Uterus (tissue), 3 donors: ENCODE measurements at regions not wholly inside any gene's neighbourhood (a gene's known extent, or its start where the extent isn't known, plus 50 kb on each side); places are given as distances from the start of the nearest gene placed in this dataset.

Experiments
- DNase-seq, 2 donors: peaks; one replicate each; pipeline ENCODE4 v3.0.0-alpha.2; 2019 to 2020
- H3K27ac ChIP-seq, 2 donors: fragments of 200-600 bp; sonication (generic); 1 replicate in 1 of 2; 2 replicates in 1 of 2; pipeline ENCODE4 v1.5.1; 2016 to 2018
- H3K27me3 ChIP-seq, 2 donors: fragments of 200-600 bp; sonication (generic); one replicate each; pipeline ENCODE4 v1.5.1; 2018 to 2019; ENCODE audit warnings: control low read depth in 1 of 2
- H3K36me3 ChIP-seq, 2 donors: fragments of 200-600 bp; sonication (generic); one replicate each; pipeline ENCODE4 v1.5.1; 2019; ENCODE audit warnings: control low read depth in 1 of 2
- H3K4me1 ChIP-seq, 2 donors: fragments of 200-600 bp; sonication (generic); one replicate each; pipeline ENCODE4 v1.5.1; 2018 to 2019; ENCODE audit warnings: control low read depth in 1 of 2
- H3K4me3 ChIP-seq, 2 donors: fragments of 200-600 bp; sonication (generic); 1 replicate in 1 of 2; 2 replicates in 1 of 2; pipeline ENCODE4 v1.5.1; 2018 to 2019; ENCODE audit warnings: mild to moderate bottlenecking in 1 of 2
- H3K9me3 ChIP-seq, 2 donors: fragments of 200-600 bp; sonication (generic); one replicate each; pipeline ENCODE4 v1.5.1; 2019; ENCODE audit warnings: control low read depth in 1 of 2
- POLR2A ChIP-seq, 2 donors: fragments of 450-650 bp; IDR thresholded peaks; one replicate each; pipeline ENCODE4 v1.6.1; 2016; ENCODE audit warnings: antibody characterized with exemption in 2 of 2, mild to moderate bottlenecking in 1 of 2, moderate library complexity in 1 of 2
- intact Hi-C: fragments of 100-400 bp; cut with DNase I; formaldehyde crosslinking; loops from one replicate; pipeline ENCODE4 v1.15.1; 2023; ENCODE audit warnings: low total_unique reads
- TF ChIP-seq, protein P1 (sequence below), 4 experiments: fragments of 200-600 bp in 2 of 4; fragments of 450-650 bp in 2 of 4; sonication (generic) in 2 of 4; IDR thresholded peaks; one replicate each; pipeline ENCODE4 v1.5.1; 2016 to 2019; ENCODE audit warnings: antibody characterized with exemption in 4 of 4, mild to moderate bottlenecking in 2 of 4, moderate library complexity in 1 of 4
- donor health status: DM: yes; HTN: yes; CAD: no.

DNA sequence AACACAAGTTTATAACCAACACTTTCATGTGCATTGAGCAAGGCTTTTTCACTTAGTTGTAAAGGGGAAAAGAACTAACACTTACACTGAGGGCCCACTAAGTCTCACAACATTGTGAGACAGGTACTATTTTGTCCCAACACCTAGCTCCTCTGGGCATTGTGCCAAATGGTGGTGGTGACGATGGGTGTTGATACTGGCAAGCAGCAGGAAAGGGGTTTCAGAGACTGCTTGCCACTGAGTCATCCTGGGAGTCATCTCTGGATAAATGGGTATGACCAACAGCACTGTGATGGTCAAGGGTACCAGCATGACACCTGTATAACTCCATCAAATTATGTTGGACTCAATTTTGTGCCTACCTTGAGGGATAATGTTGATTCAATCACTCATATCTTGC lies 138.8 kb upstream of the ITGA6 start:
- H3K9me3 ChIP-seq: no peaks in the 10 kb centered on the region
- H3K4me3 ChIP-seq: no peak overlapping the region
- H3K27ac ChIP-seq: peak overlapping the region in 1 of 2 donors; percentile 62
- no peak for TF ChIP-seq POLR2A (IDR thresholded peaks at IDR 0.05)
- TF ChIP-seq, protein P1, sequence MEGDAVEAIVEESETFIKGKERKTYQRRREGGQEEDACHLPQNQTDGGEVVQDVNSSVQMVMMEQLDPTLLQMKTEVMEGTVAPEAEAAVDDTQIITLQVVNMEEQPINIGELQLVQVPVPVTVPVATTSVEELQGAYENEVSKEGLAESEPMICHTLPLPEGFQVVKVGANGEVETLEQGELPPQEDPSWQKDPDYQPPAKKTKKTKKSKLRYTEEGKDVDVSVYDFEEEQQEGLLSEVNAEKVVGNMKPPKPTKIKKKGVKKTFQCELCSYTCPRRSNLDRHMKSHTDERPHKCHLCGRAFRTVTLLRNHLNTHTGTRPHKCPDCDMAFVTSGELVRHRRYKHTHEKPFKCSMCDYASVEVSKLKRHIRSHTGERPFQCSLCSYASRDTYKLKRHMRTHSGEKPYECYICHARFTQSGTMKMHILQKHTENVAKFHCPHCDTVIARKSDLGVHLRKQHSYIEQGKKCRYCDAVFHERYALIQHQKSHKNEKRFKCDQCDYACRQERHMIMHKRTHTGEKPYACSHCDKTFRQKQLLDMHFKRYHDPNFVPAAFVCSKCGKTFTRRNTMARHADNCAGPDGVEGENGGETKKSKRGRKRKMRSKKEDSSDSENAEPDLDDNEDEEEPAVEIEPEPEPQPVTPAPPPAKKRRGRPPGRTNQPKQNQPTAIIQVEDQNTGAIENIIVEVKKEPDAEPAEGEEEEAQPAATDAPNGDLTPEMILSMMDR (IDR thresholded peaks at IDR 0.05): no peak
- peak in 1 of 2 donors; percentile 51 for DNase-seq
- intact Hi-C loops: no loop called here
- H3K4me1 ChIP-seq: no peaks in the 10 kb centered on the region
- no peaks in the 10 kb centered on the region for H3K27me3 ChIP-seq
- no peaks in the 10 kb centered on the region for H3K36me3 ChIP-seq

DNA sequence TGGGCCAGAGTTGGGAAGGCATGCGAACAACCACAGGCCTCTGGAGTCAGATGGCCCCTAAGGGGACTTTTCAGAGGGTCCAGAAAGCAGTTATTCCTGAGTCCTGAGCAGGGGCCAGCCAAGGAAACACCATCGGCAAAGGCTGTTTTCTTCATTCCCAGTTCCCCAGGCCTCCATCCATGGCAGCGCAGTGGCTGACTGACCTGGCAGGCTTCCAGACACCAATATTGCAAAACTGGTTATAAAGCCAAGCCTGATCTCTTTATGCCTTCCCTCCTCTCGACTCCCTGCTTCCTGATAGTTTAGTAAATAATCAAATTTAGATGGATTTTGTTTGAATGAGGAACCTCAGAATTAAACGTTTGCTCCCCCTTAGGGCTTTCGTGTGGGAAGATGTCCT lies 133.4 kb upstream of the ITGA6 start:
- Histone ChIP-seq H3K27ac (peak overlapping the region in 1 of 2 donors; percentile 73), H3K27me3 (no peaks in the 10 kb centered on the region), H3K4me3 (no peak overlapping the region), H3K9me3 (no peaks in the 10 kb centered on the region), H3K4me1 (peaks cover 0 to 5% of the 10 kb centered on the region in 2 donors), H3K36me3 (no peaks in the 10 kb centered on the region)
- intact Hi-C loops: no loop called here
- TF ChIP-seq POLR2A (IDR thresholded peaks at IDR 0.05): no peak
- TF ChIP-seq, protein P1 (IDR thresholded peaks at IDR 0.05): no peak
- peak; percentile 51 to 63 for DNase-seq

DNA sequence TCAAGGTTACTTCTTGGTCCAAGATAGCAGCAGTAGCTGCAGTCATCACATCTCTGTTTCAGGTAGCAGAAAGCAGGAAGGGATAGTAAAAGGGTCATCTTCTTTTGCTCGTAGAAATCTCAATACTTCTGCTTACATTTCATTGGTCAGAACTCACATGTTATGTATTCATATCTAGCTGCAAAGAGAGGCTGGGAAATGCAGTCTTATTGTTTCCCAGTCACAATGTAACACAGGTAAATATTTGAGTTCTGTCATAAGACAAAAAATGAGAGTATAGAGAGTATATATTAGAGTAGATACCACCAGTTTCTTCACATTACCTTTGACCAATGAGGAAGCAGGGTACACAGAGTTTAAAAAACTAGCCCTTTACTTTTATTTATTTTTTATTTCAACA lies 132.4 kb upstream of the ITGA6 start:
- no peak overlapping the region for H3K4me3 ChIP-seq
- peaks cover 0 to 5% of the 10 kb centered on the region in 2 donors for H3K4me1 ChIP-seq
- no peaks in the 10 kb centered on the region for H3K36me3 ChIP-seq
- intact Hi-C loops: no loop called here
- H3K27me3 ChIP-seq: no peaks in the 10 kb centered on the region
- TF ChIP-seq POLR2A (IDR thresholded peaks at IDR 0.05): no peak
- TF ChIP-seq, protein P1 (IDR thresholded peaks at IDR 0.05): no peak
- no peaks in the 10 kb centered on the region for H3K9me3 ChIP-seq
- H3K27ac ChIP-seq: no peak overlapping the region
- no peak for DNase-seq

DNA sequence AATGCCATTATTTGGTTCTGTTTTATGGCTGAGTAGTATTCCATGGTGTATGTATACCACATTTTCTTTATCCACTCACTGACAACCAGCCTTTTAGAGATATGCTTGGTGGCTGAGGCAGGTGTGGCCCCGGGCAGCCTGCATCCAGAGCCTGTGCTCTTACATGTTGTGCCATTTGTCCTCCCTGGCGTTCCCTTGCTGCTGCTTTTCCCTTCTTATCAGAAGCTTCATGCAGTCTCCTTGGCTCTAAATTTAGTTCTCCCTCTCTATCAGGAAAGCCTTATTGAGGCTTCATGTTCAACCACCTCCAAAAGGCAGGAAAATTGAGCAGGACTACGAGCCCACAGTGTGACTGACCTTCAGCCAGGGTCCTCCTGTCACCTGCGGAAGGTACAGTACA lies 131.7 kb upstream of the ITGA6 start:
- TF ChIP-seq POLR2A (IDR thresholded peaks at IDR 0.05): no peak
- TF ChIP-seq, protein P1 (IDR thresholded peaks at IDR 0.05): no peak
- H3K4me3 ChIP-seq: no peak overlapping the region
- no peaks in the 10 kb centered on the region for H3K9me3 ChIP-seq
- H3K27ac ChIP-seq: no peak overlapping the region
- no peaks in the 10 kb centered on the region for H3K36me3 ChIP-seq
- peaks cover 0 to 5% of the 10 kb centered on the region in 2 donors for H3K4me1 ChIP-seq
- intact Hi-C loops: no loop called here
- no peak for DNase-seq
- no peaks in the 10 kb centered on the region for H3K27me3 ChIP-seq

DNA sequence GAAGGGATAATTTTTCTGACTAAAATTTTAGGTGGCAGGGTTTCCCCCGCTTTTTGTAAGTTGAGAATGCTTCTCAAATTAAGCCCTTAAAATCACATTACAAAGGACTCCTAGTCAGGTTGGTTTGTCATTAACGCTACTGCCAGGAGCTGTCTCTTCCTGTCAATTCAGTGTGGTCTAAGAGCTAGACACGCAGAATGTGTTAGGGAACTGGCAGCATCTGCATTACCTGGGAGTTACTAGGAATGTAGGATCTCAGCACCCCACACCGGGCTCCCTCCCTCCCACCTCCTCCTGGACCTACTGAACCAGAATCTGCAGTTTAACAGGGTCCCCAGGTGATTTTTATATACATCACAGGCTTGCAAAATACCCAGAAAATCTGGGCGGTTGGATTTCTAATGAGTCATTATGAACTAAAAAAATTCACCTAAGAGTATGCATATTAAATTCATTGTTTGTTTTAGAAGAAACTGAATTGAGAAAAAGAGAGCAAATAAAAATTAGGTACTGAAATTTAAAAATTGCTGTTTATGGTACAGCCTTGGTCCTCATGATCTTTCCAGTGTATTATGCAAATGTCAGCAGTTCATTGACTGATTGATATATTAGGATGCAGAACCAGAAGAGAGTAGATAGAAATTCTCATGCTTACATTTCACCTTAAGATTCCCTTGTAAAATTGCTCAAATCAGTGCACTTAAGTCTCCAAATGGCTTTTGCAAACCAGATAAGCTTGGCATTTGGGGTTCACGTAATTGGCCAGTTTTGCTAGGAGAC lies 130.9 kb upstream of the ITGA6 start:
- no peaks in the 10 kb centered on the region for H3K9me3 ChIP-seq
- intact Hi-C loops: no loop called here
- no peak overlapping the region for H3K4me3 ChIP-seq
- H3K4me1 ChIP-seq: peaks cover 0 to 5% of the 10 kb centered on the region in 2 donors
- TF ChIP-seq, protein P1 (IDR thresholded peaks at IDR 0.05): no peak
- no peak for TF ChIP-seq POLR2A (IDR thresholded peaks at IDR 0.05)
- H3K27me3 ChIP-seq: no peaks in the 10 kb centered on the region
- H3K36me3 ChIP-seq: no peaks in the 10 kb centered on the region
- H3K27ac ChIP-seq: no peak overlapping the region
- no peak for DNase-seq
